Stimulated activated CD4-positive, alpha-beta T cell treated with anti-CD3 and anti-CD28 coated beads, Interleukin-12 subunit alpha, Interleukin-12 subunit beta, amount 100 ng/mL, for 48 hours (primary cell): ENCODE measurements at regions not wholly inside any gene's neighbourhood (a gene's known extent, or its start where the extent isn't known, plus 50 kb on each side); places are given as distances from the start of the nearest gene placed in this dataset.
"Not testable (repeated sequence)": the region's sequence is repeated elsewhere in the genome, so short reads cannot be mapped to it uniquely, and the experiment has no call there.

Experiments
- DNase-seq, 3 donors: peaks; one replicate each; pipeline ENCODE4 v3.0.0-alpha.2; 2020; ENCODE audit warnings: low read depth in 2 of 3, low spot score in 1 of 3

- no peak for DNase-seq
Observed at GRCh38 chr5:173667702-173668101, 51.3 kb upstream of the BOD1 start.

GRCh38 chr5:173668245-173668800 lies 51.9 kb upstream of the BOD1 start:
- no peak for DNase-seq

- DNase-seq, result no peak
Observed at GRCh38 chr5:173668910-173669309, 52.5 kb upstream of the BOD1 start.

GRCh38 chr5:173669483-173669882 lies 53.0 kb upstream of the BOD1 start:
- DNase-seq, result no peak

- no peak for DNase-seq
Observed at GRCh38 chr5:173670130-173670651, 53.7 kb upstream of the BOD1 start.

GRCh38 chr5:173670791-173671120 lies 54.3 kb upstream of the BOD1 start:
- no peak for DNase-seq

- no peak for DNase-seq
Observed at GRCh38 chr5:173671121-173671949, 54.9 kb upstream of the BOD1 start.

- no peak for DNase-seq
Observed at GRCh38 chr5:173672166-173672565, 55.7 kb upstream of the BOD1 start.

GRCh38 chr5:173672891-173673290 lies 56.4 kb upstream of the BOD1 start:
- no peak for DNase-seq

GRCh38 chr5:173673295-173674101 lies 57.0 kb upstream of the BOD1 start:
- DNase-seq, result no peak

- no peak for DNase-seq
Observed at GRCh38 chr5:173675287-173675996, 59.0 kb upstream of the BOD1 start.

- DNase-seq, result no peak
Observed at GRCh38 chr5:173676375-173676774, 59.9 kb upstream of the BOD1 start.

GRCh38 chr5:173677125-173677672 lies 60.7 kb upstream of the BOD1 start:
- DNase-seq, result no peak

- no peak for DNase-seq
Observed at GRCh38 chr5:173679909-173680630, 63.6 kb upstream of the BOD1 start.

GRCh38 chr5:173680660-173681242 lies 64.3 kb upstream of the BOD1 start:
- no peak for DNase-seq

GRCh38 chr5:173682313-173682712 lies 65.9 kb upstream of the BOD1 start:
- DNase-seq, result no peak

- not testable (repeated sequence) for DNase-seq
Observed at GRCh38 chr5:173684535-173684934, 68.1 kb upstream of the BOD1 start.

GRCh38 chr5:173686950-173687349 lies 70.5 kb upstream of the BOD1 start:
- no peak for DNase-seq

- DNase-seq, result no peak
Observed at GRCh38 chr5:173688703-173689102, 72.3 kb upstream of the BOD1 start.

- no peak for DNase-seq
Observed at GRCh38 chr5:173689171-173689736, 72.8 kb upstream of the BOD1 start.
